ENCODE measurements at regions not wholly inside any gene's neighbourhood (a gene's known extent, or its start where the extent isn't known, plus 50 kb on each side); places are given as distances from the start of the nearest gene placed in this dataset.

DNA sequence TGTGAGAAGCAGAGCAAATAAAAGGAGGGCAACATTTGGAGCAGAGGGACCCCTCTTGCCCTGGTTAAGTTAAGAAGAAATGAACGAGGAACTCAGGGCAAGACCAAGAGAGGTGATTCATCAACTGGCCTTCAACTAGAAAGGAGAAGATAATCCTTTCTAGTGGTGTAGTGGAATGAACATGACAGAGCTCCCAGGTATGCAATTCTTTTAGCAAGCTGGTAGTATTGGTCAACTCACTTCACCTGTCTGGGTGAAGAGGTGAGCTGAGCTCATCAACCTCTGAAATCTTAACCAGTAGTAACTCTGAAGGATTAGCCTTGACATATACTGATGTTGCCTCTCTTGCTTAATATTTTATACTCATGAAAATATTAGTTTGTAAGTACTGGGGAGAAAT, 1024.7 kb upstream of the GOT2 start:
- DNase-seq, result no peak

DNA sequence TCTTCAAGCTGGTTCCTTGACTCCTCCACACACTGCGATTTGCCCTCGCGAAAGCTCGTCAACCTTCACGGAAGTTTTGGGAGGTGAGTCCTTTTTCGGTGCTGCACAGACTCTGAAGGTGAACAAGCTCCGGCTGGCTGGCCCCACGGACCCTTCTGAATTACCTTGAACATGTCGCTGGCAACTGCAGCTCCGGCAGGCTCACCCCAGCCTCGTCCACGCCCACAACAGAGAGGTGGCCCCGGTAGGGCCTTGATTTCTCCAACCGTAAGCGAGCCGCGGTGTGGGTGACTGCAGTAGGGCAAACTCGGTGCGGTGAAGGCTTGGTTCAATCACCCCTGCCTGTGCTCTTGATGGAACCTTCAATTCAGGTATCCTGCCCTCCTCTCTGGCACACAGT, 1020.7 kb upstream of the GOT2 start:
- no peak for DNase-seq

DNA sequence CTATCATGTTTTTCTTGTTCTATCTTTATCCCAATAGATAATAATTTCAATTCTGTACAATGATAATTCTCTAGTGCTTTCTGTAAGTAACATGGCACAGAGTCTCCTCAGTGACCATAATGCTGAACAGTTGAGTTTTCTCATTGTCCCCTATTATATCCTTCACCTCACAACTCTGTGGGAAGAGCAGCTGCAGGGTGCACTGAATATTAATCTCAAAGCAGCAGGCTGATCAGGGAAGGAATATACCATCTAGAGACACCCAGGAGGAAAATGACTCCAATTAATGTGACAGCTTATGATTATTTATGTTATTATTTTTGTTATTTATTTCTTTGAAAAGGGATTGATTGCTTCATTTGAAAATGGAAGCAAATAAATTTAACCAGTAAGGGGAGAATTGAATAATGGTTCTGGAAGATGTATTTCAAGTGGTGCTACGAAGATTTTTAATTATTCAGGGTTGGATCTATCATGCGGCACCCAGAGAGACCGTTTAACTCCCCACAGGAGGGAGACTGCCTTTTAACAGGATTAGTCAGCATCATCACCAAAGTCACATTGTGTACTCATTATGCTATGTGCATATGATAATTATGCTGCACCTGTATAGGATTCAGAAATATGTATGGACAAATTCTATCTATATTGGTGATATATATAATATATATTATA, 1015.7 kb upstream of the GOT2 start:
- no peak for DNase-seq

DNA sequence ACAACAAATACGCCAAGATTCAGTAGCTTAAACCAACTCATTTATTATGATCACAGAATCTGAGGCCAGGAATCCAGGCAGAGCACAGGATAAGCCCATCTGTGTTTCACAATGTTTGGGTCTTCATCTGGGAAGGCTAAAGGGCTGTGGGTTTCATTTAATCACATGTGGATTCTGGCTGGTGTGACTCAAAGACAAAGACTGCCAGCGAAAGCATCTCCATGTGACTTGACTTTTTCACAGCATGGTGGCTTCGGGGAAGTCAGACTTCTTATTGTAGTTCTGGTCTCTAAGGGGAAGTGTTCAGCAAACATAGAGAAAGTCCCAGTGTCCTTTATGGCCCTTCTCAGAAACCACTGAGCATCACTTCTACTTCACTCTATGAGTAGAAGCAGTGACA, 1014.4 kb upstream of the GOT2 start:
- DNase-seq, result no peak

DNA sequence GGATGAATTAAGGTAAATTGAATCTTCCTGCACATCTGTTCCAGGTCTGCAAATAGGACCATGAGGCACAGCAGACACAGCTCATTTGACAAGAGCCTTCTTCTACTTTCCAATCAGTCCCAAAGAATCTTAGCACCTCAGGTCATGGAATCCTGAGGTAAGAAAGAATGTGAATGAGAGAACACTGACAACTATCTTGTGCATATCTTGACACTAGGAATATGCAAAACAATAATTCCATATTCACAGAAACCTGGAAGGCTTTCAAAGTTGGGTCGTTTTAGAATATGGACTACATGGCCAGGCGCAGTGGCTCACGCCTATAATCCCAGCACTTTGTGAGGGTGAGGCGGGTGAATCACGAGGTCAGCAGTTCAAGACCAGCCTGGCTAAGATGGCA, 1009.4 kb upstream of the GOT2 start:
- DNase-seq, result no peak

DNA sequence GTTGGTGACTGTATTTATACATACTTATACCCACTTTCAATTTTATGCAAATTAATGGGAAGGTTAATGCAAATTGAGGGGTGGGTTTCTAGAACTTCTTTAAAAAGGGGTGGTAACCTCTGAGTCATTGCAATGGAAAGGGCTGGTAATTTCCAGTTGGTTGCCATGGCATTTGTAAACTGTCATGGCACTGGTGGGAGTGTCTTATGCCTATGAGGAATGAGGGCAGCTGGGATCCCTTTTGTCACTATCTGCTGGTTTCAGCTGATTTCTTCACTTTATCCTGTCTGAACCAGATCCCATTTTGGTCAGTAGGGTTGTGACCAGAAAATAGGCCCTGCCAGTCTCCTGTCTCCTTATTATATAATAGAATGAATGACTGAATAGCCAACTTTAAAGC, 1006.7 kb upstream of the GOT2 start:
- no peak for DNase-seq

DNA sequence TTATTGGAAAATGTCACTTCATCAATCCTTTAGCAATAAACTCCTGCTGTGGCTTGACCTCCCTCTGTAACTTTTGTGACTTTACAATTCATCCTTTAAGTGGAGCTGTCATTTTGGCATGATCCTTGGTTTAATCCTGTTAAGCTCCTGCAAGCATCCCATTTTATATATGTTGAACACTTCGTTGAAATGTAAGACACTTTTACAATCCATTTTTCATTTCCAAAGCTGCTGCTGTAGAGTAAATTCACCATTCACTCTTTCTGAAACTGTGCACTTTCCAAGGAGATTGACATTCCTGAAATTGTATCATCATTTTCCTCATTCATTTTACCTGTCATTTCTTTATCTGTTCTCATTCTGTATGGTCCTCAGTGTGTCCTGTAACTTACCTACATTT, 1003.2 kb upstream of the GOT2 start:
- no peak for DNase-seq

DNA sequence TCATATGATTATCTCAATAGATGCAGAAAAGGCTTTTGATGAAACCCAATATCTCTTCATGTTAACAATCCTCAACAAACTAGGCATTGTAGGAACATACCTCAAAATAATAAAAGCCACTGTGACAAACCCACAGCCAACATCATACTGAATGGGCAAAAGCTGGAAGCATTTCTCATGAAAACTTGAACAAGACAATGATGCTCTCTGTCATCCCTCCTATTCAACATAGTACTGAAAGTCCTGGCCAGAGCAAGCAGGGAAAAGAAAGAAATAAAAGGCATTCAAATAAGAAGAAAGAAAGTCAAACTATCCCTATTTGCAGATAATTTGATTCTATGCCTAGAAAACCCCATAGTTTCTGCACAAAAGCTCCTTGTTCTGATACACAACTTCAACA, 999.2 kb upstream of the GOT2 start:
- DNase-seq, result no peak

DNA sequence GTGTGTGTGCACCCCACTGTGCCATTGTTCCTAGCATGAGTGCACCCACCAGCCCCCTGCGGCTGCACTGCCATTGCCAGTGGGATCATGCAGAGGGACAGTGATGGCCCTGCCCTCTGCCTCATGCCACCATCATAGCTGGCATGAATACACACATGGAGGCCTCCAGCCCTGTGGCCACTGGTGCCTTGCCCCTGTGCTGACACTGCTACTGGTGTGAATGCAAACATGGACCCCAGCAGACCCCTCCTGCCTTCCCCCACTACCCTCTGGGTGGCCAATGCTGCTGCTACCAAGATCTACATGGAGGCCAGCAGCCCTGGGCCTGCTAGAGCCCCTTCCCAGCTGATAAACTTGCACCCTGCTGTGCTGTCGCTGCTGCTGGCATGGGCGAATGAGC, 995.5 kb upstream of the GOT2 start:
- DNase-seq, result no peak

DNA sequence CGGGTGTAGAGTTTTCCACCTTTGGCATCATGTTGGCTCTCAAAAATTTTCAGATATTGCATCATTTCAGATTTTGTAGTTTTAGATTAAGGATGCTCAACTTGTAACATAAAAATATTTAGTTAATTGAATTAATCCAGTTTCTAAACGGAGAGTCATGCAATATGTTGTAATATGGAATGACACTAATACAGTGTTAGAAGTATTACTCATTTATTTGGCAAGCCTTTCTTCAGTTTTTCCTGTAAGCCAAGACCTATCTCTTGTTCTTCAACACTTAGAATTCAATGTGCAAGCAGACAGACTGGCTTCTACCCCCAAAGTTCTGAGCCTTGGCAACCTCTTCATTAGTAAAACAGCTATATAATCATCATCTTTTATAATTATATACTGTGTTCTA, 985.0 kb upstream of the GOT2 start:
- no peak for DNase-seq

DNA sequence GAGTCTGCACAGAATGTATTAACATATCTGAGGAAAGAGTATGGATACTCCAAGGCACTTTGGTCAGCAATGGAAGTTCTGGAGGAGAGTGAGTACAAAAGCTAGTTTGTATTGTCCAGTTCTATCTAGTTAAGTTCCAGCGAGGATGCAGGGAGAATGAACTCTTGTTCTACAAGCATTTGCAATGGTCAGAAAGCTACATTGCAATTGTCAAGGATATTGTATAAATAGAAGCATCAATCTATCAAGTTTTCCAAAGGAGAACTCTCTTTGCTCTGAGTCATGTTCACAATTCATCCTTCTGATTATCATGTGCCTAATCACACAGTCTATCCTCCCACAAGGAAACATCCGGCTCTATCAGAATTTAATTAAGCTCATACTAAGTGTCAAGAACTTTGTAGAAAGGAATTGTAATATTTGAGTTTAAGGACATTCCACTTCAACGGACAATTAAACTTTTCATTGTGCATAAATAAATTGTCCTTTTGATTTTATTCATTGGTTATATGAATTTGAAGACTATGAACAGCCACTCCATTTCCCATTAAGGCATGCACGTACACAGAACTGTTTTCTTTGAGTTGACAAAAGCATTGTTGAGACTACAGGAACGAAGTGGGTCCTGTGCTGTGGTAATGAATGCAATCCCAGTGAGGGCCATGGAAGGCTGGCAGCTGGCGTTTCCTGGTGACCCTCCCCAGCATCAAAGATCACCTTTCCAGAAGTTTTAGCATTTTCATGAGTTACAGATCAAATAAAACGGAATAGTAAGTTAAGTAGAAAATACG, 973.5 kb upstream of the GOT2 start:
- DNase-seq, result no peak

DNA sequence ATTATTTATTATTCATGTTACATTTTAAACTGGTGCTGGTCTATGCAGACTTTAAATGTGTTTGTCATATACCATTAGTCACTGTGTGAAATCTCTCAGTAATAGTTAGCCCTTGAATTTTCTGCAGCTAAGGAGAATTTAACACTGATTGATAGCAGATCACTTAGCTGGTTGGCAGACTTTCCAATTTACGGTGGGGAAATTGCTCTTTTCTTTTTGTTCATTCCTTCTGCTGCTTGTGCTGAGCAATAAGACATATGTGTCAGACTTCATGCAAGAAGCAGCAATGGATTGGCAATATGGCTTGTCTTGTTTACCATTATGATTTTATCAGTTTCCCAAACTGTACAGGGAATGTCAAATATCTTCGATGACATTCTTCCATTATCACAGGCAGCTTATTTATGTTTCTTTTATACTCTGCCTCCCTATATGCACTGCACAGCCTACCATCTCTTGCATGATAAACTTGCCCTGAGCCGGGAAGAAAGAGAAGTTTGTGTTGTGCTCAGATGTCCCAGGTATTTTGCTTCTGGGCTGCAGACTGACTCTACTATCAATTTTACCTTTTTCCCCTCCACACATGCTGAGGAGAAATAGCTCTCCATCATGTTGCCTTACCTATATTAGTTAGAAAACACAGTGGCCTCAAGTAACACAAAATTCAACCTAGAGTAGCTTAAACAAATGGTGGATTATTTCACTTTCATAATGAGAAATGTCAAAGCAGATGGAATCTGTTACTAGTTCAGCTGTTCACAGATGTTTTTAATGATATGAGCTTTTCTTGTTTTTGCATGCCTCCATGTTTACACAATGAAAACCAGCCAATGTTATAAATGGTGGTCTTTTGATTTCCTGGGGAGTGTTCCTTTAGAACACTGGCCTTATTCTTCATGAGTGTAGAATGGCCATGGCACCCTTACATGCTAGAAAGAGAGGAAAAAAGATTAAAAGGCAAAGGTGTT, 968.1 kb upstream of the GOT2 start:
- DNase-seq, result no peak

DNA sequence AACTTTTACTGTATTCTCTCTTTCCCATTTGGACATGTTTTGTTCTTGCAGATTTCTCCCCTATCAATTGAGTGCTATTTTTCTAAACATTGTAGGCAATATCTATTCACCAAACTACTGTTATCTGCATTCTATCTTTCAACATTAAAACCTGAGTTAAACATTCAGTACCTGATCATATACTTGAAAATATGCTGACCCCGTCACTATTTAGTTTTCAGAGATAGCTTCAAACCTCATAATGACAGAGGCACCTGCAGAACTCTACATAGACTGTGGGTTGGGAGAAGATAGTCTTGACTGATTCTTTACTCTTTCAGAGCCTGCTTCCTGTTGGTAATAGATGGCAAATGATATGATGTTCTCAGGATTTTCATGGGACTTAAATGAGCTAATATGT, 965.7 kb upstream of the GOT2 start:
- no peak for DNase-seq

DNA sequence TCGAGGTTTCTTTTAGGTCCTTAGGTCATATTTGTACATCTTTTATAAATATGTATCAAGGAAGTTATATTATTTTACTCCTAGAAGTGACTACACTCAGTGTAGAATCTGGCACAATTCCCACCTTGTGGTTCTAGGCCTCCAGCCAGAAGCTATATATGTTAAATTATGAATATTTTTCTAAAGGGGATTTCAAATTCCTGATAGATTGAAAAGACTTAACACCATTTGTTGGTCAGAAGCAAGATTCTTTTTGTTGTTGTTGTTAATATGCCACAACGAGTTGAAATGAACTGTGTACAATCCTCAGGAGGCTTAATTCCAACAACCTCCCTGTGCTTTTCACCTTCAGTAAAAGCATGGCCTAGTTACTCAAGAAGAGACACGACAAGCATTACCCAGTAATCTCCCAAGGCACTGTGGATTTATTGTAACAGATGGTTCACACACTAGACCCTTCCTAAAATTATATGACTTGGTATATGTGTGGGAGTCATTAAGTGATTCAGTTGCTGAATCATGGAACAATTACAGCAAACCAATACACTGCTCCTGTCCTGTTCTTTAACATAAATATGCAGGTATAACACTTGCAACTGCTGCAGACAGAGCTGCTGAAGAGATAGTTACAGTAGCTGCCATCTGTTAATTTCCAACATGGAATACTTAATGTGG, 964.4 kb upstream of the GOT2 start:
- no peak for DNase-seq

DNA sequence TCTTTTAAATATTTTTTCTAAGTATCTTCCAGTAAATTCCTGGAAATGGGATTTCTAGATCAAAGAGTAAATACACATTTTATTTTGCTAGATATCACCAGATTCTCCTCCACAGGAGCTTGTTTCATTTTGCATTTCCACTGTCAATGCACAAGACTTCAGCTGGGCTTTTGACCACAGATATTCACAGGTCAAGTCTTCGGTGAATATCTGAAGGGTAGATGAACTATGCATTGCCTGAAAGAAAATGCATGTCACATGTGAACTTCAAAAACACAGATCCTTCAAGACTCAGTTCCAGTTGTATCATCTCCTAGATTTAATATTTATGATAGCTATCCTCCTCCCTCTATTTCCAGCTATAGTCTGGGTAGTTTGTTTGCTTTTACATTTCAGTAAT, 963.6 kb upstream of the GOT2 start:
- no peak for DNase-seq

DNA sequence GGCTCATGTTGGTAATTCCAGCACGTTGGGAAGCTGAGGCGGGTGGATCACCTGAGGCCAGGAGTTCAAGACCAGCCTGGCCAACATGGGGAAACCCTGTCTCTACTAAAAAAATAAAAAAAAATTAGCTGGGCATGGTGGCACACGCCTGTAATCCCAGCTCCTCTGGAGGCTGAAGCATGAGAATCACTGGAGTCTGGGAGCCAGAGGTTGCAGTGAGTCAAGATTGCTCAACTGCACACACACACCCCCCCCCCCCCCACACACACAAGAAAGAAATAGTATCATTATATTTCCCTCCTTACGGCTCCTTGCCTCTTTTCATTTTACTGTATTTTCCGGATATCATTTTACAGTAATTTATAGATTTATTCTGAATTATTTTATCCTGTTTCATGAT, 963.1 kb upstream of the GOT2 start:
- DNase-seq, result no peak

DNA sequence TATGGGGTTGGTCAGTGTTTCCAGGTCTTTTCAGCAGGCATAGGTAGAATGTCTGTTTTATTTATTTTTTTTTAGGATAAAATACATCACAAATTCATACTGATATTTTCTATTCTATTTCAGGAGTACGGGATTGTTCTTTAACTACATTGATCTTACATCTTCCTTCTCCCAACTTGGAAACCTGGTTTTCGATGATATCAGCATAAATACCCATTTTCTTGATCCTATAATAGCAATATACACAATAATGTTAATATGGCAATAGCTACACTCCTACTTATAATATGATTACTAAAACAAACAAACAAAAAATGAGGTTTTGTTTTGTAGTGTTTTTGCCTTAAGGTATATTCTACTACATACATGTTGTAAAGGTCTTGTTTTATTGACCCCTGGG, 962.4 kb upstream of the GOT2 start:
- DNase-seq, result no peak

DNA sequence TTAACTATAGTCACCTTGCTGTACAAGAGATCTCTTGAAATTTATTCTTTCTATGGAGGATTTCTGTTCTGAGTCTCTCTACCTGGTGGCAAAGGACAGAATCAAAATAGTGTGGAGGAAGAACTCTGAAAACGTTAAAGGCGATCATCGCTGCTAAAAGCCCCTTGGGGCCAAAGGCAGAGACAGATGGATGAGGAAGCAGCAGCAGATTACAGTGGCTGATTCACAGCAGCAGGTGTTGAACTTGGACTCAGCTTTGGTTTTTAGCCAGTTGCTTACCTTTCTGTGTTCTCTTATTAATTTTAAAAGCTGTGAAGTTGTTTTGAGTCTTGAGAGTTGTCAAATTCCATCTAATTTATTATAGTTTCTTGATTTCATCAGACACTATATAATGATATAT, 956.1 kb upstream of the GOT2 start:
- DNase-seq, result no peak

DNA sequence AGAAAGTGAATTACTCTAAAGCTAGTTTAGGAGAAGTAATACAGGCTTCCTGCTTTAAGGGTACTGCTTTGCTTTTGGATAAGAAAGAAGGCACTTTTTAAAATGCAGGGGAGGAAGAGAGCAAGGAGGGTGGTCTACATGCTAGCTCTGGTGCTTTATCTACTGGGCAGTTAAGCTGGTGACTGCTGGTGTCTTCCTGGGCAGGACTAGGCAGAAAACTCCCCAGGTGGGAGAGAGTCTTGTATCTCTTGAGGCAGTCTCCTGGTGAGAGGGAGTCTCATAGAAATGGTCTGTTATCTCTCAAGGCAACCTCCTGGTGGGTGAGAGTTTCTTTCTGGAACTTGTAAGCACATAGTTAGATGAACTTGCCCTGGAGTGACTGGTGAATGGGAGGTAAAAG, 953.9 kb upstream of the GOT2 start:
- DNase-seq, result no peak

DNA sequence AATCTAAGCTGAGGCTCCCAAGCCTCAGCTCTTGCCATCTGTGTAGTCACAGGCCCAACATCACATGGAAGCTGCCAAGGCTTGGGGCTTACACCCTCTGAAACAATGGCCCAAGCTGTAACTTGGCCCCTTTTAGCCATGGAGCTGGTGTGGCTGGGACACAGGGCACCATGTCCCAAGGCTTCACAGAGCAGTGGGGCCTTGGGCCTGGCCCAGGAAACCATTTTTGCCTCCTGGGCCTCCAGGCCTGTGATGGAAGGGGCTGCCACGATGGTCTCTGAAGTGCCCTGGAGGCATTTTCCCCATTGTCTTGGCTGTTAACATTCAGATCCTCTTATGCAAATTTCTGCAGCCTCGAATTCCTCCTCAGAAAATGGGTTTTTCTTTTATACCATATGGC, 952.3 kb upstream of the GOT2 start:
- DNase-seq, result no peak

DNA sequence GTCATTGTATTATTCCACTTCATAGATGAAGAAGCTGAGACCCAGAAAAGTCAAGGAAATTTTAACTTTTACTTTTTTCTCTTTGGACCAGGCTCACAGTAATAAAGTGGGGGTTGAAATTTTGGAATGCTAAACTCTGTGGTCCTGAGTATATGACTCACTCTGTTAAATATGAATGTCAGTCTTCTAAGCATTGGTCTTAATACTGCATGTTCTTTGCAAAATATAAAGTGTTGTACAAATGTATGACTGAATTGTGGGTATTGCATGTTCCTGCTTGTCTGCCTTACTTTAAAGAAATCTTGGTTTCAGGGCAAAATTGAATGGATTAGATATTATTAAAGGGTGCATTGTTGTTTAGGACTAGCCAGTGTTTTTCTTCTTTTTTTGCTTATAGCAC, 950.8 kb upstream of the GOT2 start:
- no peak for DNase-seq

DNA sequence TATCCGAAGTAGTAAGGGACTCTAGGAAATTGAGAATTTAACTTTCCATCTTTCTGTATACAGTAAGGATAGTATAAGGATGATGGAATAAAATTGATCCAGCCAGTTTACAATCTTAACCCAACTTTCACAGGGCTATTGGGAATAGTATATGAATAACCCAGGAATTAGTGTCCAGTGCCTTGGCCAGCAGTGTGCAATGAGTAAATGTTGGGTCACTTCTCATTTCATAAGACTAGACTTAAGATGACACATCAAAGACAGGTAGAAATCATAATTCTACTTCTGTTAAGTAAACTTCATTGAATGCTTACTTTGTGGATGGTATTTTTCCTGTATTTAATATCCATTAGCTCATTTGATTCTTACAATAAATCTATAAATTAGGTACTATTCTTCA, 949.6 kb upstream of the GOT2 start:
- DNase-seq, result no peak

DNA sequence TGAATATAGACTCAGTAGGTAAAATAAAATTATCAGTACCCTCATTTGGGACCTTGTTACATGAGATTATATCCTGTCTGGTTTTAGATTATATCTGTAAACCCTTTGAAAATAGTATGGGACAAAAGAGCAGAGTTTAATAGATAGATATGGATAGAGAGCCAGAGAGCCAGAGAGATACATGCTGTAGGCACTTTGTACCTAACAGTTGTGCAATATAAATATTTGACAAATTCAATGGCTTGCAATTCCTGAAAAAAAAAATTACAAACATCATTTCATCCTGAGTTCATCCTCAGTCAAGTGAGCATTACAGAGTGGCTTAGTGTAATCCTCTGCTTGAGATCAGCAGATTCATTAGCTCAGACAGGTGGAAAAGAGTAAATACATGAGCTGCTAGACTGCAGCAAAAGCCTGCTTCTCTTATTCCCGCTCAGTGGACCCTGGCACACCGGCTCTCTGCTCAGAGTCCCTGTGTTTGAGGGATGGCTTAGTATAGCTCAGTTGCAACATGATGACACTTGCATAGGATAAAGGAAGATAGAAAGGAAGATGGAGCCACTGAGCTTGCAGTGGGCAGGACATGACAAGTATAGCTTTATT, 931.6 kb upstream of the GOT2 start:
- no peak for DNase-seq
